ENCODE measurements at regions not wholly inside any gene's neighbourhood (a gene's known extent, or its start where the extent isn't known, plus 50 kb on each side); places are given as distances from the start of the nearest gene placed in this dataset.

DNA sequence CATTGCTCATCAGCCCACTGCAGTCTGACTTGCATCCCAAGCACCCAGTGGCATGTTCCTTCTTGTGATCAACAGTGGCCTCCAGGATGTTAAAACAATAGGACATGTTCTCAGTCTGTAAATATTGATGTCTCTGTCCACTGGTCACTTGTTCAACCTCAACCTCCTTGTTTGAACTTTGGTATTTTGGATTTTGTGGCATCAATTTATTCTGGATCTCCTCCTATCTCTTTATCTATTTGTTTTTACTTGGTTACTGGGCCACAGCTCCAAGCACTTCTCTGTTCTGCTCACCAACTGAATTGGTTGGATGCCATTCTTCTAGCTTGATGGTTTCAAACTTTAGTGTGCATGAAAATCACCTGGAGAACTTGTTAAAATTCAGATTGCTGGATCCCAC is 1414.8 kb upstream of the CELF4 start:
- no peak for DNase-seq (ENCODE audit: low read depth in 4 of 4, low spot score in 3 of 4)

DNA sequence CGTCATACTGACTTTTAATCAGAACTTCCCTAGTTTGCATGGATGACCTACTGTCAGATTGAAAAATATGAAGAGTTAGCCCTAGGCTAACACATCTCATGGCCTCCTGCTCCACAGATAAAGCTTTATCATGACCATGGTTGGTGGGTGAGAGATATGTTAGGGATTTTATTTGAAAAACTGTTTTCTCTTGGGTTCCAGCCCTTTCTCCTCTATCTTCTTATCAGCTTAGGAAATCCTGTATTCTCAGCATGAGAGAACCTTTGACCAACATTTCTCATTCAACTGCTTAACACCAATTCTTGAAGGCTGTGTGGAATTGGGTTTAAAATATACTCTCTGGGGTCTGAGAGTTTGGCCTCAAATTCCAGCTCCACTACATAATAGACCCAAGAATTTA is 1407.0 kb upstream of the CELF4 start:
- DNase-seq (ENCODE audit: low read depth in 4 of 4, low spot score in 3 of 4): no peak

- no peak for DNase-seq (ENCODE audit: low read depth in 4 of 4, low spot score in 3 of 4)
These were observed 1406.3 kb upstream of the CELF4 start for GRCh38 chr18:38971881-38972280.

GRCh38 chr18:38966841-38967240 is 1401.2 kb upstream of the CELF4 start:
- DNase-seq (ENCODE audit: low read depth in 4 of 4, low spot score in 3 of 4): no peak

- no peak for DNase-seq (ENCODE audit: low read depth in 4 of 4, low spot score in 3 of 4)
These were observed 1398.5 kb upstream of the CELF4 start for GRCh38 chr18:38963943-38964660.

- DNase-seq (ENCODE audit: low read depth in 4 of 4, low spot score in 3 of 4): no peak
These were observed 1396.3 kb upstream of the CELF4 start for GRCh38 chr18:38961880-38962279.

GRCh38 chr18:38957736-38958135 is 1392.1 kb upstream of the CELF4 start:
- no peak for DNase-seq (ENCODE audit: low read depth in 4 of 4, low spot score in 3 of 4)

GRCh38 chr18:38956068-38956467 is 1390.5 kb upstream of the CELF4 start:
- no peak for DNase-seq (ENCODE audit: low read depth in 4 of 4, low spot score in 3 of 4)

GRCh38 chr18:38951633-38952032 is 1386.0 kb upstream of the CELF4 start:
- no peak for DNase-seq (ENCODE audit: low read depth in 4 of 4, low spot score in 3 of 4)

- no peak for DNase-seq (ENCODE audit: low read depth in 4 of 4, low spot score in 3 of 4)
These were observed 1382.8 kb upstream of the CELF4 start for GRCh38 chr18:38948436-38948835.

DNA sequence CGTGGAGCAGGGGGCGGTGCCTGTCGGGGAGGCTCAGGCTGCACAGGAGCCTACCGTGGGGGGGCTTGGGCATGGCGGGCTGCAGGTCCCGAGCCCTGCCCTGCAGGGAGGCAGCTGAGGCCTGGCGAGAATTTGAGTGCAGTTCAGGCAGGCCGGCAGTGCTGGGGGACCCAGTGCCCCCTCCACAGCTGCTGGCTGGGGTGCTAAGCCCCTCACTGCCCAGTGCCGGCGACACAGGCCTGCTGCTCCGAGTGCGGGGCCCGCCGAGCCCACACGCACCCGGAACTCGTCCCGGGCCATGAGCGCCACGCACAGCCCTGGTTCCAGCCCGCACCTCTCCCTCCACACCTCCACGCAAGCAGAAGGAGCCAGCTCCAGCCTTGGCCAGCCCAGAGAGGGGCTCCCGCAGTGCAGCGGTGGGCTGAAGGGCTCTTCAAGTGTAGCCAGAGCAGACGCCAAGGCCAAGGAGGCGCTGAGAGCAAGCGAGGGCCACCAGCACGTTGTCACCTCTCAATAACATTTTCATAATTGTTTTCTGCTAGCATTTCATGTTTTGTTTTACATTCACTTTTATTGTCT is 1378.9 kb upstream of the CELF4 start:
- DNase-seq (ENCODE audit: low read depth in 4 of 4, low spot score in 3 of 4): no peak

DNA sequence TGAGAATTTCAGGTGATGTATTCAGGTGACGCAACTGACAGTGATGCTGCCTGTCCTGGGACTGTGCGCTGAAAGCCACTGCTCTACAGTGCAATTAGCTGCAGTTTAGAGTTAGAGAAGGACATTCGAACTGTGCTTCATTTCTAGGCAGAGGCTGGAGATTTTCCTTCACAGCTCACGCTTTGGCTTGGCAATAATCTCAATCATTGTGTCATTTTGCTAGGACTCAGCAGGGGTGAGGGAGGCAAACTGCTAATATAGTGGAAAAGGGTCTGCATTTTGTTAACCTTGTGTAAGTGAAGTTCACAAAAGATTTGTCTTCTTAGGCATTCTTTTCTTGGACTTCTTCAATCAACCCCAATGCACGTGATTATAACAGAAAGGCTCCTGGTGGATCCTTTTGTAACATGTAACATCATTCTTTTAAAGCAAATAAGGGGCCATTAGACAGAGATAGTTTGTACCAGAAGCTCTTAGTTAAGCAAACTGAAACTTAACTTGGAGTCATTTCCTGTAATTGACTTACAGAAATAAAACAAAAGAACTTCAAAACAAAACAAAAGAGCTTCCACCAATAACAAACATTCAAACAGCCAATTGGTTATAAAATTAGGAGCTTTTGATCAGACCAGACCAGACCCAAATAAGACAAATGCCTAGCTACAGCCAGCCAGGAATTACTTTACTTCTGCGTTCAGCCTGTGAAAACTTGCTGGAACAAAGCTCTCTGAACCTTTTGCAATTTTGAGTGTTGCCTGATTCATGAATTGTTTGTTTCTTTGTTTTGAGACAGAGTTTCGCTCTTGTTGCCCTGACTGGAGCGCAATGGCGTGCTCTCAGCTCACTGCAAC is 1376.3 kb upstream of the CELF4 start:
- DNase-seq (ENCODE audit: low read depth in 4 of 4, low spot score in 3 of 4): no peak

GRCh38 chr18:38940863-38941531 is 1375.4 kb upstream of the CELF4 start:
- DNase-seq (ENCODE audit: low read depth in 4 of 4, low spot score in 3 of 4): no peak

DNA sequence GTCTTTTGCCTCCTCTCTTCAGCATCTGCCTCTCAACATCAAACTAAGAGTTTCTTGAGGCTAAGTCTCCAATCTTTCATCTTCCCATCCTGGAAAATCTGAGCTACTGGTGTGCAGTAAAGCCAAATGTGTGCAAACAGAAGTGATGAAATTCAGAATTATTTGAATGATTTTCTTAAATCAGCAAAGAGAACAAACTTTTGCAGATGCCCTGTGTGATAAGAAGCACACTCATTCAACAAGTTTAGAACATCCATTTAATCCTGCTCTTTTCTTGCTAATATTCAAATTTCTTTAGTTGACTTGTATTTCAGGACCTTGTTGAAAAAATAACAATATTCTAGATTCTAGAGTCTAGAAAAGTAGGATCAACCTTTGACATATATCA is 1374.9 kb upstream of the CELF4 start:
- DNase-seq (ENCODE audit: low read depth in 4 of 4, low spot score in 3 of 4): no peak

GRCh38 chr18:38933910-38934510 is 1368.4 kb upstream of the CELF4 start:
- no peak for DNase-seq (ENCODE audit: low read depth in 4 of 4, low spot score in 3 of 4)

DNA sequence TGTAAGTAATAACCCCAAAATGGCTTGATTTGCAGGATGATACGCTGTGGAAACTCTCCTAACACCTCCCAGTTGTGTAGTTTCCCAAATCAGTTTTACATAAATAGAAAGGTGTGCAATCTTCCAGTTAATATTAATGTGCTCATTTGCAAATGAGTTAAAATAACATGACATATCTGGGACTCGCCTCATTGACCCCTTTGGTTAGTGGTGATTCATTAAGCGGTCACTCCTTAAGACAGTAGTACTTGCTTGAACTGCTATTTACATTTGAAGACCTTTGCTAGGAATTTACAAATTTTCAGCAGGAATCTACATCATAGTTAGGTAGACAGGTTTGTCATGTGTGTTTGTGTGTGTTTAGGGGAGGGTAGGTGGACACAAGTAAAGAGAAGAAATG is 1367.7 kb upstream of the CELF4 start:
- DNase-seq (ENCODE audit: low read depth in 4 of 4, low spot score in 3 of 4): no peak

GRCh38 chr18:38932752-38933151 is 1367.2 kb upstream of the CELF4 start:
- no peak for DNase-seq (ENCODE audit: low read depth in 4 of 4, low spot score in 3 of 4)

DNA sequence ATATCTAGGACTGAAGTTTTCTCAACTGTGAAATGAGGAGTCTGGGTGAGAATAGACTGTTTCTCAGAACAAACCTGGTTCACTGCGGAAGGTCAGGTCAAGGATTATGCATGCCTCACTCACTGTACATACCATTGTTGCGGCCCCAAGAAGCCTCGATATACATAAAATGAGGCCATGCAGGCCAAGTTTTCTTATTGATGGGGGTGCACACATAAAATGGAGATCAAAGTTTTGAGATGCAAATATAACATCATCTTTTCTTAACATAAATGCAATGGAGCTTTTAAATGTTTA is 1366.1 kb upstream of the CELF4 start:
- DNase-seq (ENCODE audit: low read depth in 4 of 4, low spot score in 3 of 4): no peak

GRCh38 chr18:38930881-38931753 is 1365.5 kb upstream of the CELF4 start:
- DNase-seq (ENCODE audit: low read depth in 4 of 4, low spot score in 3 of 4): no peak

- DNase-seq (ENCODE audit: low read depth in 4 of 4, low spot score in 3 of 4): no peak
These were observed 1357.9 kb upstream of the CELF4 start for GRCh38 chr18:38923540-38923939.

Measured in right renal pelvis (tissue), 4 donors.